ENCODE measurements at regions not wholly inside any gene's neighbourhood (a gene's known extent, or its start where the extent isn't known, plus 50 kb on each side); places are given as distances from the start of the nearest gene placed in this dataset.

DNA sequence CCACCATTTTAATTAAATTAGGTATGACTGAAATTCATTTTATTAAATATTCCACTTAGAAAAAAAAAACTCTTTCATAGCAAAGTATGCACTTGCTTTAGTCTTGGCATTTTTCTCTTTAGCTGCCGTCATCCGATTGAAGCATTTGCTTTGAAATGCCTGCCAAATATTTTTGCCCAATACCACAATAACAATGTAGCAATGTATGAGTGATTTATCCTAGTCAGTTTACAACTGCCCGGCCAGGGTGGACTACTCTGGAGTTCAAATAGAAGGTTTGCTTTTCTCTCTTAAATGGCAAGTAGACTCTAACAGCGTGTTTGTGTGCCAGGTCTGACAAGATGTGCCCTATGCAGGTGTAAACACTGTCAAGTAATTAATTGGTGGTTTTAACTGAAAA lies 675.3 kb upstream of the SGCG start:
- no peak for DNase-seq (ENCODE audit: low spot score)

DNA sequence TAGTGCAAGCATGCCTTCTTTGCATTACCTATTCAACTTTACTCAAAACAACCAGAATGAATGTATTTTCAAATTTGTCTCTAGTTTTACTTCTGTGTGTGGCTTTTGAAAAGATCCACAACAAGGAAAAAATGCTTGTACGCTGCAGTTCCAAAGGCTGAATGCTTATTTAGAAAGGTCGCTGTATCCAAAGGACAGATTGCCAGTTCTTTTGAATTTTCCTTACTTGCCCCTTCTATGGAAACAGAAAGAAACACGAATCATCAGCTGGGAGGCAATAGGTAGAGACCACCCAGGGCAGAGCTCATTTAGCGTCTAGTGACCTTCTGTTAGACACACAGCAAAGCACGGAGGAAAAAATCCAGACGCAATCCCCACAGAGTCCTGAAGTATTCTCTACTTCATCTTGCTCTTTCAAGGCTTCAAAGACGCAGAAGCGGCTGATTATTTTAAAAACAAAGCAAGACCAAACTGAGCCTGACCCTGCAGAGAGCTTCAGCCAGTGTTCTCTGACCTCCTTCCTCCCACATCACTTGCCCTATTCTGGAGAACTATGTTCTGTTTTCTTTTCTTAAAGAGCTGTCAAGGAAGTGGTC lies 674.6 kb upstream of the SGCG start:
- DNase-seq (ENCODE audit: low spot score): no peak

DNA sequence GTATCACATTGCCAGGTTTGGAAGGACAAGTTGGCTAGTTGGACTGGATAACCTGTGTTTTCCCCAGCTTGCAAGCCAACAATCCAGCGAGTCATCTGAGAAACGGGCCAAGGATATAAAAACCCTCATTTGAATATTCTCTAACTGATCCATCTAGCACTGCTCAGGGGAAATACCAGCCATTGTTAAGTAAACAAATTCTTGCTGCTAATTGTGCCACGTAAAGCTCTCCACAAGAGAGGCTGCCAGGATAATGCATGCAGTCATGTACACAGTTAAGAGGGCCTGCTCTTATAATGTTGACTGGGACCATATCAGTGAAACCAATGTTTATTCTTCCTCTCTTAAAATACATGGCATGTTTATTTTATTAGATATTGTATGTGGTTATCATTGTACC lies 663.2 kb upstream of the SGCG start:
- DNase-seq (ENCODE audit: low spot score): no peak

DNA sequence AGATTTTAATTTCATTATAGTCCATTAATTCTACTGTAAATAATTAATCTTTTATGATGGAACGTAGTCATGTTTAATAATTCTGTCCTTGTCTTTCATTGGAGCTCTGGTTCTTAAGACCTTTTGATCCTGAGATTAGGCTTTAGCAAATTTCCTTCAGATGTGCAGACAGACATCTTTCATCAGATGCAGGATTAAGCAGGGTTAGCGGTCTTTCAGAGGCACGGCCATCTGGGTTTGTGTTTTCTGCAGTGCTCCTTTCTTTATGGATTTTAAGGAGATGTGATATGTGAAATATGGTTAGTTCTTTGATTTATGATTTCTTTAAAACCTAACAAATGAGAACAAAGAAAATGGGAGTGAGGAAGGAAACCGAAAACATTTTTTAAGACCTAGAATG lies 643.9 kb upstream of the SGCG start:
- no peak for DNase-seq (ENCODE audit: low spot score)

DNA sequence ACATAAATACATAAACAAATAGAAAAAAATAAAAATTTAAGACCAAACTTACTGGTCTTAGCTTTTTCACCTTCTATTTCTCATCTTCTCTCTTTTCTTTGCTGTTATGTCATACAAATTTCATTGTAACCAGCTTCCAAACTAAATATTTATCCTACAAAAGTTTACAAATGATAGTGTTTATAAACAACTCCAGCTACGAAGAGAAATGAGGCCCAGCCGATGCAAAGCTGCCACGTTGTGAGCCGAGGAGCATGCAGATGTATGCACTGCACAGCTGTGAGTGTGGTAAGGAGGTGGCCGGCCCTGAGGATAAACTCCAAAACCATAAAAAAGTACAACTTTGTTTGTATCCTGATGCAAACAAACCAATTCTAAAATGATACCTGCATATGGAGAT lies 642.4 kb upstream of the SGCG start:
- no peak for DNase-seq (ENCODE audit: low spot score)

DNA sequence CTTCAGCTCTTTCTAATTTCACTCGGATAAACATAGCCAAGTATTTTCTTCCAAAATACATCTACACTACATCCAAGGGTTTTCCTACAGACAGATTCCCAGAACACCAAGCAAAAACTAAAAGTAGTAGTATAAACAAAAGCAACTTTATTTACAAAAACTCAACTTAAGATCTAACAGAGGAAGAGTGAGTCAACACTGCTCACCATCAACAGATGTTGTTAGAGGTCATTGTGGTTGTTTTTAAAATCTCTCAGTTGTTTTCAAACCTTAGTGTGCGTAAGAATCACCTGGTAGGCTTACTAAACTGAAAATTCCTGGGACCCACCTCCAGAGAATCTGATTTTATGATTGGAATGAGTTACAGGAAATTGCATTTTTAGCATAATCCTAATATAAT lies 631.7 kb upstream of the SGCG start:
- DNase-seq (ENCODE audit: low spot score): no peak

DNA sequence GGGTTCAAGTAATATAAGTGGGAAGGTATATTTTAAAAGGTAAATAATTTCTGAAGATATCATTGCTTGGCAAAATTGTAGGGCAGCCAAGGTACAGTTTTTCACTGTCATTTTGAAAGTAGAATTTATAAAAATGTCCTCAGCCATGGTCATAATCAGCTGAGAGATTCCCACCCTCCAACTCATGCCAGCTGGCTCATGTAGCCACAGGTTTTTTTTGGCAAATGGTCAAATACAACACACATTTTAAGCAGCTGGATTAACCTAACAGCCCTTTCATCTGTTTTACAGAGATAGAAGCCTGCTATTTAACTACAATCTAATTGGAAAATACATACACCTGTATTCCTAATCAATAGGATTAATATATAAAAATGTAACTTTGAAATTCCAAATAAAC lies 619.2 kb upstream of the SGCG start:
- DNase-seq (ENCODE audit: low spot score): no peak

DNA sequence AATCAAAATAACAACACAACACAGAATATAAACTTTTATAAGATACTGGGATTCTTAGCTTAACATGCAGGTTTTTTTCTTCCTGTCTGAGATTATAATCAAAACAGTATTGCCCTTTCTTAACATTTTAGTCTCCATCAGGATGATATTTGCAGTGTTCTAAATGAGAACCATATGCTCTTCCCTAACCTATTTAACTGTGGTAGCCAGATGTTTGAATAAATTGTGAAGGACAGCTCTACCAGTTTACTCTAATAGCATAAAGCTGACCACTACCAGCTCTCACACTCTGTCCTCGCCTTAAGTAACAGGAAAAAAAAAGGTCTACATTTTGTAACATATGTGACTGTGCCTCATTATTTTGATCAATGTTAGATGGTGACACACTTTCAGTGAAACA lies 618.7 kb upstream of the SGCG start:
- no peak for DNase-seq (ENCODE audit: low spot score)

DNA sequence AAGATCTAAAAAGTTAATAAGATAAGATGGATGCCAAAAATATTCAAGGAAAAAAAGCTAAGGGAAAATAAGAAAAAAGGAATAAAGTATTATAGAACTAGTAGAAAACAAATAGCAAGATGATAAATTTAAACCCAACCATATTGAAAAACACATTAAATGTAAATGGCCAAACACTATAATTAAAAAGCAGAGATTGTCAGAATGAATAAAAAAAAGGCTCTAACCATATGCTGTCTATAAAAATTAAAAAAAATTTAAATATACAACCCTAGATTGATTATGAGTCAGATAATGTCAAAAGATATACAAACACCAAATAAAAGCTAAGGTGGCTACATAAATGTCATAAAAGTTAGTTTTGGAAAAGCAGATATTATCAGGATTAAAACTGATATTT lies 617.5 kb upstream of the SGCG start:
- DNase-seq (ENCODE audit: low spot score): no peak

DNA sequence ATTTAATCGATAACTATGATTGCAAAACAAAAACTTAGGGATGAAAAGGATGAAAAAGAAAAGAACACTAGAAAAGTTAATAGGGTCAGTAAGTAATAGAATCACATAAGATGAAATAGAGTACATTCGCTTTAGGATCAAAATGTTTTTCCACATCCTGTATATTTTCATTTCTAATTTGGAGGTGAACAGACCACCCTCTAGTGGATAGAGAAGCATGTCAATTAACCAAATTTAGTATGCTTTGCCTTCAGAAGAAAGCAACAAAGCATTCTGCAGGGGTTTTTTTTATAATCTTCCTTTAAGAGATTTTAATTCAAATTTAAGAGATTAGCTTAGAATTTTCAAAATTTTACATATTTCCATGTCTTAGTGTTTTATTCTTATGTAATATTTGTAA lies 611.0 kb upstream of the SGCG start:
- no peak for DNase-seq (ENCODE audit: low spot score)

DNA sequence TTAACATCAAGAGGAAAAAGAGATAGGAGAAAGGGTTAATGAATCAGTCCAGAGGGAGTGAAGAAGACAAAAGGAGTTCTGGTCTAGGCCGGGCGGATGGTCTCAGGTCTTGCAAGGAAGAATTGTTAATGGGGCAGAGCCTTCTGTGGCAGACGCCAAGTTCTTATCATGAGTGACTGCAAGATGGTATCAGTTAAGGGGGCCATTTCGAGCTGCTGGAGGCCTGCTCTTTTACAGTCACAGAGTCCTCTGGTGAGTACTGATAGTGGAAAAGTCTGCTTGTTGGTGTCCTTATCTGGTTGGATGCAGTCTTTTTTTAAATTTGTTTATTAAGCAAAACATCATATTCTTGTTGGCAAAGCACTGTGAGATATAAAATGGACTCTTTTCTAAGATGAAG lies 590.9 kb upstream of the SGCG start:
- DNase-seq (ENCODE audit: low spot score): no peak

DNA sequence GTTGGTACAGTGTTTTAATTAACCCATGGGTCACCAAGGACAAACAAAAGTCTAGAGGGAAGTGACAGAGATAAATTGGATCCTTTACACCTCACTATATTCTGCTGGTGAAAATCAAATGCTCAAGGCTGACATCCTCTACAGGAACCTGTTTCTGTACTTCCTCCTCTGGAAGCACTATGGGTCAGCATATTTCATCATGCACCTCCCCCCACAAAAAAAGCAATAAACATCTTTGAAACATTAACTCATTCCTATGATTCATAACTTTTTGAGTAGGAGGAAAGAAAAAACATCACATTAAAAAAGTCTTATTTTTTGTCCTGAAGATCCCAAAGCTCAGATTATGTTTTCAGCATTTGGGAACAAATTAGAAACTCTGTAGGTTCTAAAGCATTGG lies 588.3 kb upstream of the SGCG start:
- DNase-seq (ENCODE audit: low spot score): peak; percentile 12

DNA sequence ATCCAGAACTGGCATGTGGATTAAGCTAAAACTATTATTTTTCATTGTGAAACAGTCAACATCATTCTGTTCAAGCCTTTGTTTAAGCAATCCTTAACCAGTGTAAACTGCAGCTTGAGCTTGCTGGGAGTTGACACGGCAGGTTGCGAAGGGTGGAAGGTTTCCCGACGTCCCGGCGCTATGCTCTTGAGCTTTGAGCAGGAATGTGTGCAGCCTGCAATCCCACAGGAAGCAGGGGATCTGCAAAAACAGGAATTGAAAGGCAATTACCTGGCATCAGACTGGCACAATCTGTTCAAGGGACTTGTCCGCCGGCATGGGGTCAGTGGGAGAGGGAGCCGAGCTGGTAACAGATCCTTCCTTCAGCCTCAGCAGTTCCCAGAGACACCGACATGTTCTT lies 586.7 kb upstream of the SGCG start:
- DNase-seq (ENCODE audit: low spot score): no peak

DNA sequence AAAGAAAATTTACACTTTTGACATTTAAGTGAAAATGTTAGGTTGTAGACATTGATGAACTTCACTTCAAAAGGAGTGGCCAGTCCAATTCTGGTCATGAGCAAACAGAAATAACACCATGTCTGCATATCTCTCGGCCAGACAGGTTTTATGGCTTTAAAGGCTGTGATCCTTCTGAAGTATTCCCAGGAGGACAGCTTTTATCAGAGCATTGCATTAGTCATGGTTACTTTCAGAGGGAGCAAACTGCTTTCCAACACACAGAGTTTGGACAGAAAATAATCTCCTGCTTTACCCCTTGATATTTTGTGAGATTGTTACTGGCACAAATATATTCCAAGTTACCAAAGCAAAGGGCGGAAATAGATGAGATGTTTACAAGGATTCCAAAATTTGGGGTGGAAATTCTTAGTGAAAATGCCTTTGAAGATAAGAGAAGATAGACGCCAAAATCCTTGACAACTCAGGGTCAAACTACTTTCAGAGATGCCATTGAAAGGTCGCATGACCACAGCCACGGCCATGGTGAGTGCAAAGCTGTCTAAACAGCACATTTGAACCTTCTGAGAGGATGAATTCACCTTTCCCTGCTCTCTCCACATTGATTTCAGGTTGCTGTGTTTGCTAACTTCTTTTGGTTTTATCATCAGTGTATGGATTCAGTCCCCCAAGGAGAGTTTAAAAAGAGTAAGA lies 584.5 kb upstream of the SGCG start:
- DNase-seq (ENCODE audit: low spot score): no peak

DNA sequence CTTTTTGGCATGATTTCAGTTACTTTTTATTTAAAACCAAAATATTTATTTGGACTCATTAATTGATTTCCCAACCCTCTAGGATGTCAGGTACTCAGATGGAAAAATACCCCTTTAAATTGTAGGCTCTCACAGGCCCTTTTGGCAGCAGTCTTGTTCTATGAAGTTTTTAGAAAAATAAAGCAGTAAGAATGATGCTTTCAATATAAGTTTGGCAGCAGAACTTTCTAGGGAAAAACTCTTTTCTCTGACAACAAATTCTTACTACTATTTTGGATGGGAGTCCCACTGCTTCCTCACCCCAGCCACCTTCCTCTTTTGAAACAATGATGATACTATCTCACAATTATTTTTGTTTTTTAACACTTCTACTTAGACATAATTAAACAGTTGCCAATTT lies 581.6 kb upstream of the SGCG start:
- DNase-seq (ENCODE audit: low spot score): no peak

DNA sequence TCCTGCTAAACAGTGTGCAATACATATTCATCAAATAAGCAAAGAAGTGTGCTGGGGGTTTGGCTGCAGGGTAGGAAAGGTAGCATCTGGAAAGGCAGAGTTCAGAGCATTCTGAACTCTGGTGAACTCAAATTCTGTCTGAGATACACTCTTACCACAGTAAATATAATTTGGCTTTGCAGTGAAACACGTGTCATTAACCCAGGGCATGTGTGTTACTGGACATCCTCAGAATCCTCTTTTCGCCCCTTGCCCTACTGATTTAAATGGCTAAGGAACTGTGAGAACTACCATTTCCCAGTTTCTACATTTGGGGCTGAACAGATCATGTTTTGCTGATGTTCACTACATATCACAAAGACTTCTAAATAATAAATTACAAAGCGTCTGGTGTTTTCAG lies 562.8 kb upstream of the SGCG start:
- DNase-seq (ENCODE audit: low spot score): no peak

DNA sequence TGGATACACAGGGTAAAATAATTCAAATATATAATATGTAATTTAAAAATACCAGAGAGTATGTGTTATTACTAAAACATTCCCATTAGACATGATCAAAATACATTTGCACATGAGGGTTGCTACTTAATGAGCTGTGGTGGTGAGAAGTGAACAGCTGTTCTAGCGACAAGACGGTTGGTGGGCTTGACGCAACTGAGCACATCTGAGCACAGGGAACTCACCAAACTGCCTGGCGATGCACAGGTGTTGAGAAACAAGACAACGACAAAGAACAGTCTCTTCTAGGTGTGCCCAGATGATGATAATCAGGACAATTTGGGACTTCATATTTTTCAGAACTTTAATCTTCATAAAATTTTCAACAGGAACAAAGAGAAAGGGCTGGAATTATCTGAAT lies 555.1 kb upstream of the SGCG start:
- DNase-seq (ENCODE audit: low spot score): no peak

DNA sequence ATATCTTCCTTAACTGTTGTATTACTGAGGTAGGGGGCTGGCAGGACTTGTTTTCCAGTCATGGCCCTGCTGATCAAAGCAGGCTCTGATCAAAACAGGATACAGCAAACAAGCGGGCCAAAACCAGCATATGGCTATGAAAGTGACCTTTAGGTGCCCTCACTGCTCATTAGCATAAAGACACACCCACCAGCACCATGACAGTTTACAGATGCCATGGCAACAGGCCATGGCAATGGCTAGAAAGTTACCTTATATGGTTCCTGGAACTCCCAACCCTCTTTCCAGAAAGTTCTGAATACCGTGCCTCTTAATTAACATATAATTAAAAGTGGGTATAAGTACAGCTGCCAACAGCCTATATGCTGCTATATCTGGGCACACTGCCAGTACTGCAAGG lies 551.4 kb upstream of the SGCG start:
- DNase-seq (ENCODE audit: low spot score): no peak

DNA sequence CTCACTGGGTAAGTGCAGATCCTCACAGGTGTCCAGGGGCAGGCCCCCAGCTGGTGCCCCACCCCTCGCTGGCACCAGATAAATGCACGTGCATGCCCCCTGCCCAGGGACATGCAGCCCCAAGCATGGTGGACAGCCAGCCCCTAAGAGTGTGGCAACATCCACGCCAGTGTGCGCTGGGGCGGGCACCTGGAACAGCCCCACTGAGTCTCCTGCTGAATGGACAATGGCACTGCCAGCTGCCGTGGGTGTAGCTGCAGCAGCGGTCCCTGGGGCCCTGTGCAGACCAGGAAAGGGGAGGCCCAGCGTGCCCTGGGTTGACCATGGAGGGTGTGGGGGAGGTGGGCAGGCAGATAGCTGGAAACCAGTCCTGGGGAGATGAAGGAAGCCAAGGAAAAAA lies 538.7 kb upstream of the SGCG start:
- no peak for DNase-seq (ENCODE audit: low spot score)

DNA sequence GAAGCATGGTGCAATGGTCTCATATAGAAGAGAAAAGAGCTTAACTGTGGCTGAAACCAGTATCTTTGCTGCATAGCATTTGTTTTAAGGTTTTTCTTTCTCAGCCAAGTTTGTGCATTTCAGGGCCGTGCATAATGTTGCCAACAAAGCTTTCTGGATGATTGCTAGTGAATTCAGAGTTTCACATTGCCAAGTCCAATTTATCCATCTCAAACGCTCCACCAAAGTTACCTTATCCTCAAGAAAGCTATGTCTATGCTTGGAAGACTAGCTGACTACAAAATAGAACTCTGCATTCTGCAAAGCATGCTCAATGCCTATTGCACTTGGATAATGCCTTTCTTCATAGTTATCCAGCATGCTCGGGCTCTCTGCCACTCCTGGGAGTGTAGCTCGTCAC lies 535.8 kb upstream of the SGCG start:
- DNase-seq (ENCODE audit: low spot score): no peak

DNA sequence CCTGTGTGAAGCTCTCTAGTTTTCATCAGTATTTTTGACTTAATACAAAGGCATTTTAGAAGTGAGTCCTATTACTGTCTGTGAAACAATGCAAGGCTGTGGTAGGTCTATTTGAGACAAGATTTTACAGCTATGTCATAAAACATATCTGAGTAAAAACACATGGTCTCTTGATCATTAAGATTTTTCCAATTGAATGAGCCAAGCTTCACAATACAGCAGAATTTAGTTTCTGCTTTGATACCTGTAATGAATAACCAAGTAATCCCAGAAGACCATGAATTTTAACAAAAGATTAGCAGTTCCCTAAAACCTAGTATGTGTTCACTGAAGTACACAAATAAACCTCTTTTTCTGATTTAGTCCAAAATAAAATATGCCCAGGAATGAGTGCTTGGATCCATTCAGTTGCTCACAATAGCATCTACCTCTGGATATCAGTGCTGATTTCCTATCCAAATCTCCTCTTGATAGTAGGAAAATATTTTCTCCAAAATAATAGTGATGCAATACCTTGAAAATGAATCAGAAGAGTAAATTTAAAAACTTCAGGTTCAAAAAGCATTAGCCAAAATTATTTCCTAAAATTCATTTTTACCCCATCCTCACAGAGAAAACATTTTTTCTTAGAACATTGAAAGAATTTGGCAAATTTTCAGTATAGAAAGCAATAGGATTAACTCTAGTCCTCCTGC lies 533.5 kb upstream of the SGCG start:
- DNase-seq (ENCODE audit: low spot score): no peak

DNA sequence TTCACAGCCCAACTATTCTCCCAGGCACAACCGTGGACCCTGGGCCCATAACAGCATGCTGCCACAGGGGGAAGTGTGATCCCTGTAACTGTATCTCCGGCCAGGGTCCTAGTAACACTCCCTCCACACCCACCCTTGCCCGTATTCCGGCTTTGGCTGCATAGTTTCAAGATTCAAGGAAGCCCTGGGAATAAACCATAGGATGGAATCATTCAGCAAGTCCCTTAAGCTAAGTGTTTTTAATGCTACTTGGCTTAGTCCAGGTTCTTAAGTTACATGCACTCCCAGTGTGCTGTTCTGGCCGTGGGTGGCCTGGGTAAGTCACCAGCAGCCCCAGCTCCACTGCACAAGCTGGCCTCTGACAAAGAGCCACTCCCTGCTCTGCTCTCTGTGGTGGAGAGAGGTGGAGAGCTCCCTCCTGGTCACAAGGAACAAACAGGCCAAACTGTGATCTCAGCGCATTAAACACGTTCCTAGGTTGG lies 532.4 kb upstream of the SGCG start:
- DNase-seq (ENCODE audit: low spot score): no peak

DNA sequence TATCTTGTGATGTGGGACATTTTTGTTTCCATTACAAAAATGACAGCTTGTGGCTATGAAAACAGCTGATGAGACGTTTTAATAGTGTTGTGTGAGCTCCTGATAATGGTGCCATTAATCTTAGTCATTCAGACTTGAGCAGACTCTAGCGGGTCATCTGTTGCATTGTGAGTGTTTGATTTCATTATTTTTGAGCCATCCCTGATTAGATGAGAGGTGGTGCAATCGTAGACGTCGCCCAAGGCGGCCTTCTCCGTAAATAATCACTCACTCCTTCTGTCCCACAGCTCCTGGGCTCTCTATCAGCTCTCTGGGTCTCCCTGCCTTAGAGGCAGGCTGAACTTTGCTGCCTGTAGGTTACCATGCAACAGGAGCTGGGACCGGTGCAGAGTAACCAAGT lies 528.0 kb upstream of the SGCG start:
- DNase-seq (ENCODE audit: low spot score): no peak

DNA sequence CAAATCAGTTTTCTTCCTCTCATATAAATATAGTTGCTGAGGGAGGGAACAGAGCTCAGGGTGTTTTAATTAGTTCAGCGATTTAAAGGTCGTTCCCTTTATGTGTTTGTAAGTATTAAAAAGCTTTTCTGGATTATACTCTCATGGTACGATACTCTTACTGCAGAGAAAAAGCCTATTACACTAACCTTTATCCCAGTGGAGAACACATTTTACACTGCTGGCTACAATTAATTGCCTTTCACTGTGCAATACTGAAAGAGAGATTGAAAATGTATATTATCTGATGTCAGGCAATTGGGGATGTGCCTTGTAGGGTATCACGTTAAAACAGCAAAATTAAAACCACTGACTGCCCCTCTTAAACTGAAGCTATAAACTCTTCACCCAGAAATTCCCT lies 526.9 kb upstream of the SGCG start:
- no peak for DNase-seq (ENCODE audit: low spot score)
